ENCODE measurements at regions not wholly inside any gene's neighbourhood (a gene's known extent, or its start where the extent isn't known, plus 50 kb on each side); places are given as distances from the start of the nearest gene placed in this dataset.

DNA sequence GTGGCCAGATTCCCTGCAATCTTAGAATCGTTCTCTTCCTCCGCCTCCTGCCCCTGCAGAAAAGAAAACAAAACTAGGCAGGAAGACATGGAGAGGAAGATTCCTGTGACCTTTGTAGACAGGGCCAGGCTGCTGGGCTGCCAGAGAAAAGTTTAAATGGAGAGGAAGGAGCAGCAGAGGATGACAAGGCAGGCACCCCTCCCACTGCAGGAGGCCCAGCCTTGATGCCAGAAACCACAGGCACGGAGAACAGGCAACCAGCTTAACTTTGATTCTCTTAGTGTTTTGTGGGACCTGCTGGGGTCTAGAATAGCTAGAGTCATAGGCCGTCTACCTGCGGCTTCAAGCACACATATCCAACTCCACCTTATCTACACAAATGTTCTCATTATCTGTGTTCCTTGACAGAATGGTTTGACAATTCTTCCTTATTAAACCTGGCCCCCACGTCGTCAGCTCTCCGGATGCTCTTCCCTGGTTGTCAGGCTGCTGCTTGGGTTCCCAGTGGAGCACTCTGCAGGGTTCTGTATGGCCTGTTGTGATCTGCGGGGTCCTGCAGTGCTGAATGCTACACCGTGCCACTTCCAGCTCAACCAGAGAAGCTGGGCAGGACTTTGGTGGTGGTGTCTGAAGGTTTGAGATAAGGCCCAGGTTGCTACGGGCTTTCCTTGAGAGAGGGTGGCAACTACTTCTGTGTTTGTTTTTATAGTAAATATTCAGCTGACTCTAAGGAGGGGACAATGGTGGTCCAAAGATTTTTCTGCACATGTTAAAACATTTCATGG, 609.5 kb downstream of the AACS start:
- no peak overlapping the region for H3K4me3 ChIP-seq (ENCODE audit: control insufficient read depth, low read depth, low read length)
- TF ChIP-seq, protein P1, sequence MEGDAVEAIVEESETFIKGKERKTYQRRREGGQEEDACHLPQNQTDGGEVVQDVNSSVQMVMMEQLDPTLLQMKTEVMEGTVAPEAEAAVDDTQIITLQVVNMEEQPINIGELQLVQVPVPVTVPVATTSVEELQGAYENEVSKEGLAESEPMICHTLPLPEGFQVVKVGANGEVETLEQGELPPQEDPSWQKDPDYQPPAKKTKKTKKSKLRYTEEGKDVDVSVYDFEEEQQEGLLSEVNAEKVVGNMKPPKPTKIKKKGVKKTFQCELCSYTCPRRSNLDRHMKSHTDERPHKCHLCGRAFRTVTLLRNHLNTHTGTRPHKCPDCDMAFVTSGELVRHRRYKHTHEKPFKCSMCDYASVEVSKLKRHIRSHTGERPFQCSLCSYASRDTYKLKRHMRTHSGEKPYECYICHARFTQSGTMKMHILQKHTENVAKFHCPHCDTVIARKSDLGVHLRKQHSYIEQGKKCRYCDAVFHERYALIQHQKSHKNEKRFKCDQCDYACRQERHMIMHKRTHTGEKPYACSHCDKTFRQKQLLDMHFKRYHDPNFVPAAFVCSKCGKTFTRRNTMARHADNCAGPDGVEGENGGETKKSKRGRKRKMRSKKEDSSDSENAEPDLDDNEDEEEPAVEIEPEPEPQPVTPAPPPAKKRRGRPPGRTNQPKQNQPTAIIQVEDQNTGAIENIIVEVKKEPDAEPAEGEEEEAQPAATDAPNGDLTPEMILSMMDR (IDR thresholded peaks at IDR 0.05; ENCODE audit: control insufficient read depth, insufficient read depth, low read depth, low read length, missing control alignments): no peak
- DNase-seq (ENCODE audit: low read depth): no peak

DNA sequence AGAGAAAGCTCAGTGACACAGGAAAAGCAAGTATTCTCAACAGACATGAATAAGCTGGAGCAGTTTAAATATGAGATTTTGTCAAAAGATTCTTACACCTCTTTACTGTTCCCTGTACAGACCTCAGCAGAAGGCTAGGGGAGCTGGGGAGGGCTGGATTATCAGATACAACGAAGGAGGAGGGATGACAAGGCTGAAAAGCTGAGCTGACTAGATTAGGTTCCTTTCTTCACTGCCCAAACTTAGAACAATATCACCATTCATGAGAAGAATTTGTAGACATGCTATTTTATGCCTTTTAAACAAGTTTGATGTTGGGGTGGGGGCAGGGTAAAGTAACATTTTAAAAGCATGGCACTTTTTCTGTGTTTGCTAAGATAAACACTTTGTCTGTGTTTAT, 611.1 kb downstream of the AACS start:
- TF ChIP-seq, protein P1 (IDR thresholded peaks at IDR 0.05; ENCODE audit: control insufficient read depth, insufficient read depth, low read depth, low read length, missing control alignments): no peak
- H3K4me3 ChIP-seq (ENCODE audit: control insufficient read depth, low read depth, low read length): no peak overlapping the region
- no peak for DNase-seq (ENCODE audit: low read depth)

DNA sequence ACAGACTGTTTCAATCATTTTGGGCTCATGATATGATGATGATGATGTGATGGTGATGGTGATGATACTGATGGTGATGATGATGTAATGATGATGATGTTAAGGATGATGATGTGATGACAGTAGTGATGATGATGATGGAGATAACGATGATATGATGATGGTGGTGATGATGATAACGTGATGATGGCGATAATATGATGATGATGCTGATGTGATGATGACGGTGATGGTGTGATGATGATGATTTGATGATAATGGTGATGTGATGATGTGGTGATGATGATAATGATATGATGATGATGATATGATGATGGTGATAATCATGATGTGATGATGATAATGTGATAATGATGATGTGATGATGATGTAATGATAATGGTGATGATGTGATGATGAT, 612.6 kb downstream of the AACS start:
- DNase-seq (ENCODE audit: low read depth): no peak
- TF ChIP-seq, protein P1 (IDR thresholded peaks at IDR 0.05; ENCODE audit: control insufficient read depth, insufficient read depth, low read depth, low read length, missing control alignments): no peak
- no peak overlapping the region for H3K4me3 ChIP-seq (ENCODE audit: control insufficient read depth, low read depth, low read length)

DNA sequence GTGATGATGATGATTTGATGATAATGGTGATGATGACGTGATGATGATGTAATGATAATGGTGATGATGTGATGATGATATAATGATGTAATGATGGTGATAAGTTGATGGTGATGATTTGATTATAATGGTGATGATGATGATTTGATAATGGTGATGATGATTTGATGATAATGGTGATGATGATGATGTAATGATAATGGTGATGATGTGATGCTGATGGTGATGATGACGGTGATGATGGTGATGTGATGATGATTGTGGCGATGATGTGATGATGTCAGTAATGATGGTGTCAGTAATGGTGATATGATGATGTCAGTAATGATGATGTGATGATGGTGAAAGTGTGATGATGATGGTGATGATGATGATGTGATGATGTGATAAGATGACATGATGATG, 613.4 kb downstream of the AACS start:
- DNase-seq (ENCODE audit: low read depth): no peak
- TF ChIP-seq, protein P1 (IDR thresholded peaks at IDR 0.05; ENCODE audit: control insufficient read depth, insufficient read depth, low read depth, low read length, missing control alignments): no peak
- H3K4me3 ChIP-seq (ENCODE audit: control insufficient read depth, low read depth, low read length): no peak overlapping the region

DNA sequence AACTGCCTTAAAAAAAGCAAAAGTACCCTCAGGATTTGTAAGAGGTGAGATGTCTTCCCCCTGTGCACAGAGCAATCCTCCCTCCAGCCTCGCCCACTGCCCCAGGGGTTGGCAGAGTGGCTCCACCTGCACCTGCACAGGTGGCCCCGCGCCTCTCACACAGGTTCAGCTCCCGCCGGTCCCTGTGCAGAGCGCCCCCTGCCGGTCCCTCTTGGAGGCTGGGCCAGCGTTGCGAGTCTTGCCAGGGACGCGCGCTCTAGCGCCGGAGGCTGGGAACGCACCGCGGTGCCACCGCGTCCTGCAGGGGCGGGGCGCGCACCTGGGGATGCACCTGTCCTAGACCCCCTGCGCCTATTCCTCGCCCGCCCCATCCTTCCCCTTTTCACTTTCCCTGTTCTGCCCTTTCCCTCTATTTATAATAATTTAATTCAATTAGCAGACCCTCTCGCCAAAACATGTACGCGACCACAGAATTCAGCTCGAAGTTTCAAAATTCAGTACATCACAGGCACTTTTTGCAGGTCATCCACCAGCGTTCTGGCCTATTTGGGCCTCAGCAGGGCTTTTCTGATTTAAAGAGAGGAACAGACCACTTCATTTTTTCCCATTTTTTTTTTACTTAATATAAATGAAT, 618.6 kb downstream of the AACS start:
- TF ChIP-seq, protein P1 (IDR thresholded peaks at IDR 0.05; ENCODE audit: control insufficient read depth, insufficient read depth, low read depth, low read length, missing control alignments): no peak
- H3K4me3 ChIP-seq (ENCODE audit: control insufficient read depth, low read depth, low read length): no peak overlapping the region
- DNase-seq (ENCODE audit: low read depth): no peak

DNA sequence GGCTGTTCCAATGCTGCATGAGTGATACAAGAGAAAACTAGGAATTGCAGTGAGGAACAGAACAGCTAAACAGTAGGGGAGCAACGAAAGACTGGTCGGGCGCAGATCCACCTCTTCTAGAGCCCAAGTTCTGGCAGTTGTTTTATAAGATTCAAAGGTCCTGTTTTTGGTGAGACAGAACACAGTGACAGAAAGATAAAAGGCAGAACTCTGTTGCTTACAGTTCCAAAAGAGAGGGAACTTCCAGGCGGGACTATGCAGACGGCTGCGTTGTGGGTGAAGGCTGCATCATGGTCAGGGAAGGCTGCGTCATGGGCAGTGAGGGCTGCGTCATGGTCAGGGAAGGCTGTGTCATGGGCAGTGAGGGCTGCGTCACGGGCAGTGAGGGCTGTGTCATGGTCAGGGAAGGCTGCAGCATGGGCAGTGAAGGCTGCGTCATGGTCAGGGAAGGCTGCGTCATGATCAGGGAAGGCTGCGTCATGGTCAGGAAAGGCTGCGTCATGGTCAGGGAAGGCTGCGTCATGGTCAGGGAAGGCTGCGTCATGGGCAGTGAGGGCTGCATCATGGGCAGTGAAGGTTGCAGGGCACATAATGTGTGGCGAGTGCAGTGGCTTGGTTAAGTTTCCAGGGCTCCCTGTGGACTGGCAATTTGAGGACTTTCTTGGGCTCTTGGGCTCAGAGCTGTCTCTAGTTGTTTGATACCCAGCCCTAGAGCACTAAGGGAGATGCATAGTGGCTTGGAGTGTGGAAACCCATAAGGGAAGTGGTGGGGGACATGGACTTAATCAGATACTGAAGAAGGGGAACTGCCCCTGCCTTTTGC, 619.9 kb downstream of the AACS start:
- TF ChIP-seq, protein P1 (IDR thresholded peaks at IDR 0.05; ENCODE audit: control insufficient read depth, insufficient read depth, low read depth, low read length, missing control alignments): no peak
- no peak overlapping the region for H3K4me3 ChIP-seq (ENCODE audit: control insufficient read depth, low read depth, low read length)
- DNase-seq (ENCODE audit: low read depth): no peak
